H9 (cell line): ENCODE measurements at regions not wholly inside any gene's neighbourhood (a gene's known extent, or its start where the extent isn't known, plus 50 kb on each side); places are given as distances from the start of the nearest gene placed in this dataset.

Experiments used
- DNase-seq: peaks from one replicate; pipeline ENCODE4 v3.0.0-alpha.2; 2017
- H2AFZ ChIP-seq: one replicate; pipeline ENCODE4 v1.6.1; 2013; ENCODE audit warnings: mild to moderate bottlenecking, low read length, control low read depth, moderate library complexity
- H2AK5ac ChIP-seq: 2 replicates; pipeline ENCODE4 v1.6.1; 2013; ENCODE audit warnings: low read length, control low read depth, mixed read lengths; ENCODE audit not compliant: insufficient read length
- H2BK120ac ChIP-seq: one replicate; pipeline ENCODE4 v1.6.1; 2013; ENCODE audit warnings: low read depth, mild to moderate bottlenecking, low read length, control low read depth, inconsistent platforms; ENCODE audit not compliant: poor library complexity, severe bottlenecking
- H2BK12ac ChIP-seq: 2 replicates; pipeline ENCODE4 v1.6.1; 2013; ENCODE audit warnings: low read length, control low read depth, mixed read lengths, low read depth; ENCODE audit not compliant: insufficient read length
- H2BK15ac ChIP-seq: 2 replicates; pipeline ENCODE4 v1.6.1; 2013; ENCODE audit warnings: low read depth, low read length, control low read depth
- H2BK20ac ChIP-seq: one replicate; pipeline ENCODE4 v1.6.1; 2013; ENCODE audit warnings: low read depth, mild to moderate bottlenecking, low read length, control low read depth, inconsistent platforms; ENCODE audit not compliant: poor library complexity, severe bottlenecking
- H2BK5ac ChIP-seq: 2 replicates; pipeline ENCODE4 v1.6.1; 2013; ENCODE audit warnings: low read length, control low read depth, mixed read lengths; ENCODE audit not compliant: insufficient read length
- H3K14ac ChIP-seq: 2 replicates; pipeline ENCODE4 v1.6.1; 2013; ENCODE audit warnings: low read length, control low read depth; ENCODE audit not compliant: insufficient read depth
- H3K18ac ChIP-seq: 2 replicates; pipeline ENCODE4 v1.6.1; 2013; ENCODE audit warnings: low read depth, mild to moderate bottlenecking, mixed read lengths, low read length, control low read depth; ENCODE audit not compliant: insufficient read length
- H3K23ac ChIP-seq: 2 replicates; pipeline ENCODE4 v1.6.1; 2013; ENCODE audit warnings: low read length, control low read depth, mixed read lengths, low read depth; ENCODE audit not compliant: insufficient read length
- H3K23me2 ChIP-seq: 2 replicates; pipeline ENCODE4 v1.6.1; 2013; ENCODE audit warnings: low read depth, mild to moderate bottlenecking, mixed read lengths, low read length, control low read depth; ENCODE audit not compliant: insufficient read length, poor library complexity, severe bottlenecking
- H3K27ac ChIP-seq: 2 replicates; pipeline ENCODE4 v1.5.1; 2013; ENCODE audit warnings: low read length, control low read depth, mixed read lengths, low read depth; ENCODE audit not compliant: insufficient read length
- H3K27me3 ChIP-seq: 2 replicates; pipeline ENCODE4 v1.6.1; 2013; ENCODE audit warnings: low read length, control low read depth, inconsistent platforms; ENCODE audit not compliant: insufficient read depth
- H3K4ac ChIP-seq: 2 replicates; pipeline ENCODE4 v1.6.1; 2013; ENCODE audit warnings: low read depth, mild to moderate bottlenecking, control low read depth, inconsistent platforms, low read length, moderate library complexity
- H3K4me1 ChIP-seq: 2 replicates; pipeline ENCODE4 v1.6.1; 2013; ENCODE audit warnings: low read length, control low read depth, inconsistent platforms; ENCODE audit not compliant: insufficient read depth
- H3K4me2 ChIP-seq: 2 replicates; pipeline ENCODE4 v1.6.1; 2013; ENCODE audit warnings: low read length, control low read depth, mixed read lengths; ENCODE audit not compliant: insufficient read length, insufficient read depth
- H3K56ac ChIP-seq: 2 replicates; pipeline ENCODE4 v1.6.1; 2013; ENCODE audit warnings: low read depth, mild to moderate bottlenecking, mixed read lengths, low read length, control low read depth; ENCODE audit not compliant: insufficient read length
- H3K79me1 ChIP-seq: 2 replicates; pipeline ENCODE4 v1.6.1; 2013; ENCODE audit warnings: low read depth, mild to moderate bottlenecking, moderate library complexity, low read length, control low read depth, inconsistent platforms; ENCODE audit not compliant: insufficient read depth, poor library complexity, severe bottlenecking
- H3K79me2 ChIP-seq: 2 replicates; pipeline ENCODE4 v1.6.1; 2013; ENCODE audit warnings: low read length, control low read depth, inconsistent platforms; ENCODE audit not compliant: insufficient read depth
- H3K9ac ChIP-seq: 2 replicates; pipeline ENCODE4 v1.6.1; 2013; ENCODE audit warnings: low read length, control low read depth, mixed read lengths; ENCODE audit not compliant: insufficient read length; ENCODE audit errors: extremely low read depth
- H3K9me3 ChIP-seq: one replicate; pipeline ENCODE4 v1.6.1; 2013; ENCODE audit warnings: low read depth, low read length, inconsistent platforms; ENCODE audit not compliant: control insufficient read depth
- H3T11ph ChIP-seq: one replicate; pipeline ENCODE4 v1.6.1; 2013; ENCODE audit warnings: mild to moderate bottlenecking, low read length, control low read depth, inconsistent platforms
- H4K20me1 ChIP-seq: one replicate; pipeline ENCODE4 v1.6.1; 2013; ENCODE audit not compliant: control insufficient read depth, insufficient read length, insufficient read depth
- H4K5ac ChIP-seq: 2 replicates; pipeline ENCODE4 v1.6.1; 2013; ENCODE audit warnings: low read depth, mild to moderate bottlenecking, mixed read lengths, low read length, control low read depth; ENCODE audit not compliant: insufficient read length
- H4K8ac ChIP-seq: replicated peaks from 2 replicates; pipeline ENCODE4 v1.6.1; 2013; ENCODE audit warnings: low read length, control low read depth, mixed read lengths, low read depth; ENCODE audit not compliant: insufficient read length
- H4K91ac ChIP-seq: 2 replicates; pipeline ENCODE4 v1.6.1; 2013; ENCODE audit warnings: low read depth, mild to moderate bottlenecking, moderate library complexity, mixed read lengths, low read length, control low read depth; ENCODE audit not compliant: insufficient read length
- H3K27ac Mint-ChIP-seq, 3 experiments: 2 replicates in 2 of 3; 3 replicates in 1 of 3; pipeline ENCODE4 v1.8.0; 2020 to 2021; ENCODE audit warnings: mixed read lengths in 3 of 3, mild to moderate bottlenecking in 1 of 3, moderate library complexity in 1 of 3
- H3K27me3 Mint-ChIP-seq: 2 replicates; pipeline ENCODE4 v1.8.0; 2021; ENCODE audit warnings: low read depth, mild to moderate bottlenecking, moderate library complexity, mixed read lengths
- H3K36me3 Mint-ChIP-seq, 3 experiments: 2 replicates in 2 of 3; 3 replicates in 1 of 3; pipeline ENCODE4 v1.8.0; 2020 to 2021; ENCODE audit warnings: low read depth in 3 of 3, mixed read lengths in 3 of 3; ENCODE audit not compliant: insufficient read depth in 1 of 3
- H3K4me1 Mint-ChIP-seq, 2 experiments: 2 replicates each; pipeline ENCODE4 v1.8.0; 2020; ENCODE audit warnings: mixed read lengths in 2 of 2
- H3K4me3 Mint-ChIP-seq, 2 experiments: 2 replicates in 1 of 2; 3 replicates in 1 of 2; pipeline ENCODE4 v1.8.0; 2020 to 2021; ENCODE audit warnings: mild to moderate bottlenecking in 2 of 2, mixed read lengths in 2 of 2, moderate library complexity in 1 of 2
- H3K9me3 Mint-ChIP-seq, 2 experiments: 2 replicates in 1 of 2; 3 replicates in 1 of 2; pipeline ENCODE4 v1.8.0; 2020; ENCODE audit warnings: mild to moderate bottlenecking in 2 of 2, mixed read lengths in 2 of 2, moderate library complexity in 1 of 2
- CTCF ChIP-seq: fragments of 200-600 bp; sonication (generic); conservative IDR thresholded peaks from 3 replicates; pipeline ENCODE4 v1.8.0; 2021; ENCODE audit warnings: antibody characterized with exemption, mild to moderate bottlenecking
- WGBS: extraction: QIAGEN DNeasy Blood & Tissue Kit; methylation state at CpG from one replicate; pipeline ENCODE4 v1.1.7; 2013; ENCODE audit warnings: missing lambda C conversion rate, low lambda C conversion rate, mixed read lengths; ENCODE audit not compliant: insufficient read length; ENCODE audit errors: extremely low coverage; 5-methylcytosine and 5-hydroxymethylcytosine counted together

GRCh38 chr10:30531751-30532530, 97.6 kb downstream of the LYZL2 start:
- no peak overlapping the region for H2BK12ac ChIP-seq
- no peak overlapping the region for H2AK5ac ChIP-seq
- H2BK120ac ChIP-seq = no peak overlapping the region
- WGBS = no CpG with 5 or more reads among the region's 8 CpGs
- H3K27me3 ChIP-seq = no peaks in the 10 kb centered on the region
- no peaks in the 10 kb centered on the region for H3K36me3 Mint-ChIP-seq
- H3K23ac ChIP-seq = no peak overlapping the region
- no peak for TF ChIP-seq CTCF
- no peak overlapping the region for H3K4me2 ChIP-seq
- DNase-seq = no peak
- H3K27ac ChIP-seq = no peak overlapping the region
- H3K4ac ChIP-seq = no peak overlapping the region
- H4K5ac ChIP-seq = no peak overlapping the region
- H3K14ac ChIP-seq = no peak overlapping the region
- no peak overlapping the region for H3K9ac ChIP-seq
- no peak overlapping the region for H4K91ac ChIP-seq
- H3T11ph ChIP-seq = no peak overlapping the region
- H3K4me1 Mint-ChIP-seq = peaks cover 27% of the 10 kb centered on the region in 2 experiments
- no peak overlapping the region for H2AFZ ChIP-seq
- H4K8ac ChIP-seq = no peak overlapping the region
- no peaks in the 10 kb centered on the region for H3K9me3 Mint-ChIP-seq
- no peak overlapping the region for H2BK20ac ChIP-seq
- H3K27me3 Mint-ChIP-seq = no peaks in the 10 kb centered on the region
- H3K4me1 ChIP-seq = 0 out of 2 replicates have a peak, but pooled peaks cover 2% of the 10 kb centered on the region
- no peak overlapping the region for H3K18ac ChIP-seq
- no peak overlapping the region for H3K56ac ChIP-seq
- H3K4me3 Mint-ChIP-seq = no peak overlapping the region
- H3K23me2 ChIP-seq = no peaks in the 10 kb centered on the region
- no peak overlapping the region for H2BK15ac ChIP-seq
- no peaks in the 10 kb centered on the region for H4K20me1 ChIP-seq
- H3K79me2 ChIP-seq = no peaks in the 10 kb centered on the region
- H3K9me3 ChIP-seq = no peaks in the 10 kb centered on the region
- H2BK5ac ChIP-seq = no peak overlapping the region
- no peak overlapping the region for H3K27ac Mint-ChIP-seq
- no peaks in the 10 kb centered on the region for H3K79me1 ChIP-seq
